Astrocyte of the spinal cord (primary cell): ENCODE measurements at regions not wholly inside any gene's neighbourhood (a gene's known extent, or its start where the extent isn't known, plus 50 kb on each side); places are given as distances from the start of the nearest gene placed in this dataset.
A peak's percentile ranks its signal among the peaks of the same experiment; 100 is the strongest.

Experiments used
- DNase-seq: peaks from one replicate; pipeline ENCODE4 v3.0.0; 2011; ENCODE audit warnings: low read depth, low spot score
- H3K4me3 ChIP-seq: 2 replicates; pipeline ENCODE4 v1.5.1; 2011; ENCODE audit warnings: low read depth, mild to moderate bottlenecking, low read length, moderate library complexity
- CTCF ChIP-seq: IDR thresholded peaks from 2 replicates; pipeline ENCODE4 v1.5.1; 2012; ENCODE audit warnings: low read depth, mild to moderate bottlenecking, low read length, inconsistent platforms
- in situ Hi-C: cut with HindIII; loops from 2 replicates; pipeline ENCODE4 v1.10.0; 2017; ENCODE audit warnings: low sequenced_read_pairs

DNA sequence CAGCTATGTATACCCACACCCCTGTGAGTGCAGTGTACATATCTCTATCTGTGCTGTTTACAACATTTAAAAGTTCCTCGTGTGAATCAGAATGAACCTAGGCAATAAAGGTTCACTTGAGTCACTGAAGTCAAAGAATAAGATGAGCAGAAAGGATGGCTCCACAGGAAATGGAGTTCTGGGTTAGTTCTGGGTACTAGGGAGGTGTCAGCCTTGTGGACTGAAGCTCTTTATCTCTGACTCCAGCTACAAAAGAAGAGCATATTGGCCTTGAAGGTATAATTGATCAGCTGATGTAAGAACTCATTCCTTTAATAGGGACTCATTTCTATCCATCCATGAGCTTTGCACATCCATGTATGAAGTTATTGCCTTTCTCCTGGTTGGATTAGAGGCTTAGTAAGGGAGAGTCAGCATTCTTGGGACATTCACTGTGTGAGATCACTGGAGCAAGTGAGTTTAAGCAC, 73.9 kb upstream of the BACH2 start:
- H3K4me3 ChIP-seq = no peak overlapping the region
- DNase-seq = no peak
- TF ChIP-seq CTCF = no peak
- in situ Hi-C loops = no loop called here

DNA sequence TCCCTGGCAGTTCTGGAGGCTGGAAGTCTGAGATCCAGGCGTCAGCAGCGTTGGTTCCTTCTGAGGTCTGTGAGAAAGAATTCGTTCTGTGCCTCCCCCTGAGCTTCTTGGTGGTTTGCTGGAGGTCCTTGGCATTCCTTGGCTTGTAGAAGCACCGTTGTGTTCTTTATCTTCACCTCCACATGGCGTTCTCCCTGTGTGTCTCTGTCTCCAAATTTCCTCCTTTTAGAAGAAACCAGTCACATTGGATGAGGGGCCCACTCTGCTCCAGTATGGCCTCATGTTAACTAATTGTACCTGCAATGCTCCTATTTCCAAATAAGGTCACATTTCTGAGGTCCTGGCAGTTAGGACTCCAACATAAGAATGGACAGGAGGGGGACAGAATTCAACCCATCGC, 73.0 kb upstream of the BACH2 start:
- no peak for TF ChIP-seq CTCF
- DNase-seq = no peak
- in situ Hi-C loops = no loop called here
- H3K4me3 ChIP-seq = no peak overlapping the region

DNA sequence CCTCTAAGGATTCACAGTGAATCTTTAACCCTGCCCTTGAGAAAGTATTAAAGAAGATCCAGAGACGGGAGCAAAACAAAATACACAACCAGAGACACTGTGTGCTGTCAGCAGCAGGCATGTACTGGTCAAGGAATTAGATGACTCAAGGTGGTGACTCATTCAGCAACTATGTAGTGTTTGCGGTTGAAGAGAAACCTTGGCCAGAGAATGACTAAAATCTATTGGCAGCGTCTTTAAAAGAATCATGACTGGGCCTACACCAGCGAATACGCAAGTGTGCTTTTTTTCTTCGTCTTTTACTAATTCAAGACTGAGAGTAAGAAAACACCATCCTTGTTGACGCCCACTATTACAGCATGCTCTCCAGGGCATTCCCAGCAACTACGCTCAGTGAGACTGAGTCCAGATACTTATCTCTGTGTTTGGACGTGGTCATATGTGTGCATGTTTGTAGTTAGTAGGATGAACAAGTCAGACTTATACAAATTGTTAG, 72.4 kb upstream of the BACH2 start:
- peak; percentile 100 for DNase-seq
- in situ Hi-C loops = no loop called here
- H3K4me3 ChIP-seq = no peak overlapping the region
- no peak for TF ChIP-seq CTCF

DNA sequence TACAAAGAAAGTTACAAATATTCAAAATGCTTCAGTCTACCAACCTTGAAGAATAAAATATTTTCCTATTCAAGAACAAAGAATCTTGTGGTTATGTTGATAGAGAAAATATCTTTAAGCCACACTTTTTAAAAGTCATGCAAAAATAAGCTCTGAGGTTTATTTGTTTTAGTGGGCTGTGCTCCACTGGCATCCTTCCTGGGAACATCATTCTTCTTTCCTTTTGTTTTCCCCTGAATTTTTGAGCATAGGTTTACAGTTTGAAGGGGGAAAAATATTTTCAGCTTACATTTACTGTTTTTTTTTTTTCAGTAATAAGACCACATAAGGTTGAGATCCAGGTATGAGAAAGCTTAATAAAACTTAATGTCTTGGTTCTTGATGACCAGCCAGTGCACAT, 72.0 kb upstream of the BACH2 start:
- TF ChIP-seq CTCF = no peak
- in situ Hi-C loops = no loop called here
- H3K4me3 ChIP-seq = no peak overlapping the region
- DNase-seq = peak; percentile 91

GRCh38 chr6:90368001-90368400, 71.4 kb upstream of the BACH2 start:
- TF ChIP-seq CTCF = no peak
- no peak for DNase-seq
- H3K4me3 ChIP-seq = no peak overlapping the region
- in situ Hi-C loops = no loop called here

GRCh38 chr6:90365565-90366219, 69.0 kb upstream of the BACH2 start:
- no peak for DNase-seq
- no peak overlapping the region for H3K4me3 ChIP-seq
- in situ Hi-C loops = no loop called here
- TF ChIP-seq CTCF = no peak
